Ascending aorta (tissue), 2 donors: ENCODE measurements at regions not wholly inside any gene's neighbourhood (a gene's known extent, or its start where the extent isn't known, plus 50 kb on each side); places are given as distances from the start of the nearest gene placed in this dataset.

Source experiments
- DNase-seq, 2 donors: peaks; one replicate each; pipeline ENCODE4 v3.0.0-alpha.2; 2019; ENCODE audit warnings: low spot score in 2 of 2
- H3K27ac ChIP-seq, 2 donors: fragments of 200-600 bp; sonication (generic); one replicate each; pipeline ENCODE4 v1.5.1; 2016 to 2017; ENCODE audit warnings: mild to moderate bottlenecking in 1 of 2
- H3K27me3 ChIP-seq: fragments of 200-600 bp; sonication (generic); one replicate; pipeline ENCODE4 v1.5.1; 2017
- H3K36me3 ChIP-seq, 2 donors: fragments of 200-600 bp; sonication (generic); one replicate each; pipeline ENCODE4 v1.5.1; 2016
- H3K4me1 ChIP-seq, 2 donors: fragments of 200-600 bp; sonication (generic); one replicate each; pipeline ENCODE4 v1.5.1; 2016 to 2017; ENCODE audit warnings: mild to moderate bottlenecking in 1 of 2
- H3K4me3 ChIP-seq, 2 donors: fragments of 200-600 bp; sonication (generic); one replicate each; pipeline ENCODE4 v1.5.1; 2016 to 2017; ENCODE audit warnings: mild to moderate bottlenecking in 1 of 2
- H3K9me3 ChIP-seq, 2 donors: fragments of 200-600 bp; sonication (generic); one replicate each; pipeline ENCODE4 v1.5.1; 2016
- intact Hi-C: fragments of 100-400 bp; cut with DNase I; formaldehyde crosslinking; loops from one replicate; pipeline ENCODE4 v1.15.1; 2023
- TF ChIP-seq, protein P1 (sequence below), 3 experiments: fragments of 200-600 bp in 2 of 3; fragments of 450-650 bp in 1 of 3; sonication (generic) in 2 of 3; IDR thresholded peaks; one replicate each; pipeline ENCODE4 v1.5.1; 2016 to 2019; ENCODE audit warnings: antibody characterized with exemption in 3 of 3, mild to moderate bottlenecking in 1 of 3, moderate library complexity in 1 of 3

DNA sequence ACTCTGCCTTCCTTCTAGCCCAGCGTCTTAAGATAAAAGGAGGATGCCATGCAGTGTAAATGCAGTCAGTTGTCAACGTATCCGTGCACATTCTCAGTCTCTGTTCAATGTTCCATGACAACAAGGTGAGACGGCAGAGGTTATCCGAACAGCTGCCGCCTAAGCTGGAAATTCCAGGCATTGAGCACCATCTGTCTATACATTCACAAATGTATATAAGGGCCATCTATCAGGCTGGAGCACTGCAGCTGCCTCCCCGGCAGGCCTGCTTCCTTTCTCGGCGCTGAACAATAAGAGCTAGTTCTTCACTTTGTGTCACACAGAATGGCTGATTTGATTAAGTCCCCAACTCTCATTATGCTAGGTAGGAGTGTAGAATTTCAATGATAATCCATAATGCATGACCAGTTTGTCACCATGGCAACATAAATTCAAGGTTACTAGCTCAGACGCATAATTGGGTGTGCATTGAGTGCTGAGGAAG is 282.2 kb upstream of the SOX11 start:
- intact Hi-C loops = no loop called here

DNA sequence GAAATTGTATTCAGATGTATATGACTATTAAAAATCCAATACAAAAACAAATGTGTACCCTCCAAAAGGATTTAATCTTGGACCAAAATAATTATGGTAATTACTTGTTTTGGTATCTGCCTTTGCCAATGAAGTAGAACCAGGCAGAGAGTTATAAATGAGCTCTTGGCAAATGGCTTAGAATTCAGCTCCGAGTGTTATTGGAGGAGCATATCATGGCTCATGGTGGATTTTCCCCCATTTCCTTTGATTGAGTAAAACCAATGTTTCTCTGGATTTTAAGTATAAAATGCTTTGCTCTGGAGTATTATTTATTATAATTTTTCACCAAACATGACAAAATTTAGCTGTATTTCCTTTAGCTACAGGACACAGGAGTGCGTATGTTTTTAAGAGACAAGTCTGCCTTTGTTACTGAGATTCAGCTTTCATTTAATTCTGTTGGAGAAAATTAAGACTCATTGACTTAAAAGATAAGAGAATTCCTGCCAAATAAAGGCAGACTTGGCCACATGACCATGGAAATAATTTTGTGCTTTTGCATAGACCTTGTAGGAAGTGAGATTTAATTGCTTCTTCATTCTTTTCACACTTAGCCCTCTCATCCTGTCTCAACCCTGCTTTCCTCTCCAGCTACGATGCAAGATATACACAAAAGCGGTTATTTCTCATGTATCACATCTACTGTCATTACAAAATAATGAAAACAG is 281.0 kb upstream of the SOX11 start:
- intact Hi-C loops = no loop called here
- TF ChIP-seq, protein P1, sequence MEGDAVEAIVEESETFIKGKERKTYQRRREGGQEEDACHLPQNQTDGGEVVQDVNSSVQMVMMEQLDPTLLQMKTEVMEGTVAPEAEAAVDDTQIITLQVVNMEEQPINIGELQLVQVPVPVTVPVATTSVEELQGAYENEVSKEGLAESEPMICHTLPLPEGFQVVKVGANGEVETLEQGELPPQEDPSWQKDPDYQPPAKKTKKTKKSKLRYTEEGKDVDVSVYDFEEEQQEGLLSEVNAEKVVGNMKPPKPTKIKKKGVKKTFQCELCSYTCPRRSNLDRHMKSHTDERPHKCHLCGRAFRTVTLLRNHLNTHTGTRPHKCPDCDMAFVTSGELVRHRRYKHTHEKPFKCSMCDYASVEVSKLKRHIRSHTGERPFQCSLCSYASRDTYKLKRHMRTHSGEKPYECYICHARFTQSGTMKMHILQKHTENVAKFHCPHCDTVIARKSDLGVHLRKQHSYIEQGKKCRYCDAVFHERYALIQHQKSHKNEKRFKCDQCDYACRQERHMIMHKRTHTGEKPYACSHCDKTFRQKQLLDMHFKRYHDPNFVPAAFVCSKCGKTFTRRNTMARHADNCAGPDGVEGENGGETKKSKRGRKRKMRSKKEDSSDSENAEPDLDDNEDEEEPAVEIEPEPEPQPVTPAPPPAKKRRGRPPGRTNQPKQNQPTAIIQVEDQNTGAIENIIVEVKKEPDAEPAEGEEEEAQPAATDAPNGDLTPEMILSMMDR (IDR thresholded peaks at IDR 0.05) = no peak

More for the DNA sequence above, 282.2 kb upstream of the SOX11 start:
- TF ChIP-seq, protein P1 (IDR thresholded peaks at IDR 0.05) = no peak
- H3K27me3 ChIP-seq = no peaks in the 10 kb centered on the region
- no peaks in the 10 kb centered on the region for H3K36me3 ChIP-seq
- no peak overlapping the region for H3K4me3 ChIP-seq
- H3K4me1 ChIP-seq = no peaks in the 10 kb centered on the region
- no peaks in the 10 kb centered on the region for H3K9me3 ChIP-seq
- no peak for DNase-seq
- no peak overlapping the region for H3K27ac ChIP-seq

DNA sequence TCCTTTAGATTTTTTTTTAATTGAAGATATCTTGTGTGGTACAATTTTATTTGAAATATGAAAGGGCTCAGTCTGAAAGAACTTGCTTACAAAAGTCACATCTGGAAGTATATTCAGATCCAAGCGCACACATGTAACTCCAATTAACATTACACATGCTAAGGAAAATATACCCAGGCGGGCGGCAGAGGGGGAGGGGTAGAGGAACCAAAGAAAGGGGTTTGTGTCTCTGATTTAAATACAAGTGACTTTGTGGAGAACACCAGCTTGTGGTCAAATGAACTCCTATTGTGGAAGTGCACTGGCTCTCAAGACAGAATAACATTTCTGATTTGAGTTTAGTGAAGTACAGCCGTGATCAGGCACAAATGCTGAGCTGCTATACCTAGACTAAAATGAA is 280.2 kb upstream of the SOX11 start:
- H3K27me3 ChIP-seq = no peaks in the 10 kb centered on the region
- no peaks in the 10 kb centered on the region for H3K36me3 ChIP-seq
- no peak overlapping the region for H3K4me3 ChIP-seq
- H3K9me3 ChIP-seq = no peaks in the 10 kb centered on the region
- H3K4me1 ChIP-seq = no peaks in the 10 kb centered on the region
- intact Hi-C loops = no loop called here
- no peak overlapping the region for H3K27ac ChIP-seq
- no peak for DNase-seq
- TF ChIP-seq, protein P1 (IDR thresholded peaks at IDR 0.05) = no peak

More for the DNA sequence above, 281.0 kb upstream of the SOX11 start:
- Histone ChIP-seq H3K36me3 (no peaks in the 10 kb centered on the region), H3K9me3 (no peaks in the 10 kb centered on the region), H3K27me3 (no peaks in the 10 kb centered on the region), H3K27ac (no peak overlapping the region), H3K4me3 (no peak overlapping the region), H3K4me1 (no peaks in the 10 kb centered on the region)
- no peak for DNase-seq

DNA sequence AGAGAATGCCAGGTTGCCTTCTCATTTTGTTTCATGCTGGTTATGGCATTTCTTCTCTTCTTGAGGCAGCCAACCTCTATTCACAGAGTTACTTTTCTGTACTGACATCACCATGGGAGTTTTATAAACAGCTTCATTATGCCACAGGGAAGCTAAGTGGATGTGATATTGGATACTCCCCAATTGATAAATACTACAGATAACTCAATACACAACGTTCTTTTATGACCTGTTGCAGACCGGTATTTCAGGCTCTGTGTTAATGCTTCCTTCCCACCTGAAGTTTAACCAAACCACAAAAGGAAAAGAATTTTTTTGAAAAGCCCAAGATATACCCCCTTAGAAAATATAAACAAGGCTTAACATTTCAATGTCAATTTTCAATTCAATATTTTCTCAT is 258.3 kb upstream of the SOX11 start:
- TF ChIP-seq, protein P1 (IDR thresholded peaks at IDR 0.05) = no peak
- no peak overlapping the region for H3K4me3 ChIP-seq
- H3K36me3 ChIP-seq = no peaks in the 10 kb centered on the region

DNA sequence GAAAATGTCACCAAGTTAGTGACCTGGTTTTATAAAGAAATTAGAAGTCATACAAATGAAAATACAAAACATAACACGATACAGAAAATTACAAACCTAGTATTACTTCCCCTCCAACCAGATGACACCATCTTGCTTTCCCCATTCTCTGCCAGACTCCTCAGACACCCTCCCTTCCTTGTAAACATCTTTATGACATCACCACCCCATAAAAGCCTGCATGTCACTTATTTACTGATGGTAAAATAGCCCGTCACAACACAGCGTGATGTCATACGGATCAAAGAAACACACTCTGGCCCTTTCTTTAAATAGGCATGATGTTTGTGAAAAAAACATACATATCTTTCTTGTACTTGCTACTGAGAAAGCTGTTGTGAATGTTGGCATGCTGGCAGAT is 254.8 kb upstream of the SOX11 start:
- intact Hi-C loops = no loop called here
- Histone ChIP-seq H3K27ac (no peak overlapping the region), H3K27me3 (no peaks in the 10 kb centered on the region), H3K9me3 (no peaks in the 10 kb centered on the region), H3K4me1 (no peaks in the 10 kb centered on the region), H3K4me3 (no peak overlapping the region), H3K36me3 (no peaks in the 10 kb centered on the region)
- TF ChIP-seq, protein P1 (IDR thresholded peaks at IDR 0.05) = no peak
- DNase-seq = no peak

More for the DNA sequence above, 258.3 kb upstream of the SOX11 start:
- no peak overlapping the region for H3K27ac ChIP-seq
- DNase-seq = no peak
- no peaks in the 10 kb centered on the region for H3K27me3 ChIP-seq
- intact Hi-C loops = no loop called here
- H3K4me1 ChIP-seq = no peaks in the 10 kb centered on the region
- no peaks in the 10 kb centered on the region for H3K9me3 ChIP-seq
